ENCODE measurements at regions not wholly inside any gene's neighbourhood (a gene's known extent, or its start where the extent isn't known, plus 50 kb on each side); places are given as distances from the start of the nearest gene placed in this dataset.
"Not testable (repeated sequence)": the region's sequence is repeated elsewhere in the genome, so short reads cannot be mapped to it uniquely, and the experiment has no call there.

- no peak overlapping the region for H3K27ac Mint-ChIP-seq
- H3K4me1 Mint-ChIP-seq, result no peaks in the 10 kb centered on the region
- ChIA-PET CTCF (ENCODE audit: partially characterized antibody) (interaction anchor here (1.1 kb wide), 1 partner anchor 9 kb away, joined by 4 read pairs; no protein-coding TSS in a partner anchor), POLR2A (ENCODE audit: partially characterized antibody) (no interaction called here)
- Histone ChIP-seq H3K36me3 (ENCODE audit: insufficient read depth, low read length) (no peaks in the 10 kb centered on the region), H3K4me3 (ENCODE audit: low read length in 2 of 2) (no peak overlapping the region), H3K9me3 (ENCODE audit: control insufficient read depth in 1 of 2, low read length in 2 of 2) (no peaks in the 10 kb centered on the region), H3K4me1 (ENCODE audit: insufficient read depth, low read length) (no peaks in the 10 kb centered on the region), H3K27me3 (ENCODE audit: insufficient read depth, low read length) (no peaks in the 10 kb centered on the region), H3K27ac (ENCODE audit: low read depth, low read length) (no peak overlapping the region)
- H3K9me3 Mint-ChIP-seq, result no peaks in the 10 kb centered on the region
- peaks cover 3 to 5% of the 10 kb centered on the region in 2 donors for H3K27me3 Mint-ChIP-seq
- intact Hi-C loops (cut with micrococcal nuclease), result no loop called here
- H3K4me3 Mint-ChIP-seq, result no peak overlapping the region
- DNase-seq, result no peak
- H3K36me3 Mint-ChIP-seq, result no peaks in the 10 kb centered on the region
Measured at GRCh38 chr6:96716221-96716620, 121.1 kb downstream of the GPR63 start.

GRCh38 chr6:96715608-96716007, 121.7 kb downstream of the GPR63 start:
- ChIA-PET POLR2A (ENCODE audit: partially characterized antibody) (no interaction called here), CTCF (ENCODE audit: partially characterized antibody) (no interaction called here)
- no peaks in the 10 kb centered on the region for H3K9me3 Mint-ChIP-seq
- Histone ChIP-seq H3K36me3 (ENCODE audit: insufficient read depth, low read length) (no peaks in the 10 kb centered on the region), H3K4me3 (ENCODE audit: low read length in 2 of 2) (no peak overlapping the region), H3K27ac (ENCODE audit: low read depth, low read length) (no peak overlapping the region), H3K27me3 (ENCODE audit: insufficient read depth, low read length) (no peaks in the 10 kb centered on the region), H3K9me3 (ENCODE audit: control insufficient read depth in 1 of 2, low read length in 2 of 2) (no peaks in the 10 kb centered on the region), H3K4me1 (ENCODE audit: insufficient read depth, low read length) (no peaks in the 10 kb centered on the region)
- intact Hi-C loops (cut with micrococcal nuclease), result no loop called here
- DNase-seq, result no peak
- H3K27me3 Mint-ChIP-seq, result peaks cover 0 to 3% of the 10 kb centered on the region in 2 donors
- H3K4me1 Mint-ChIP-seq, result no peaks in the 10 kb centered on the region
- H3K4me3 Mint-ChIP-seq, result no peak overlapping the region
- H3K27ac Mint-ChIP-seq, result no peak overlapping the region
- no peaks in the 10 kb centered on the region for H3K36me3 Mint-ChIP-seq

GRCh38 chr6:96704713-96705112, 132.6 kb downstream of the GPR63 start:
- peaks cover 1% of the 10 kb centered on the region in 2 donors for H3K27me3 Mint-ChIP-seq
- no peak overlapping the region for H3K27ac Mint-ChIP-seq
- peaks cover 0 to 3% (median 0%) of the 10 kb centered on the region in 4 donors for H3K4me1 Mint-ChIP-seq
- intact Hi-C loops (cut with micrococcal nuclease), result no loop called here
- no peaks in the 10 kb centered on the region for H3K36me3 ChIP-seq (ENCODE audit: insufficient read depth, low read length)
- H3K9me3 Mint-ChIP-seq, result no peaks in the 10 kb centered on the region
- POLR2A ChIA-PET (ENCODE audit: partially characterized antibody), result interaction anchor here (0.6 kb wide), 1 partner anchor 38 kb away, joined by 3 read pairs; no protein-coding TSS in a partner anchor
- CTCF ChIA-PET (ENCODE audit: partially characterized antibody), result no interaction called here
- no peak overlapping the region for H3K4me3 Mint-ChIP-seq
- no peaks in the 10 kb centered on the region for H3K4me1 ChIP-seq (ENCODE audit: insufficient read depth, low read length)
- no peak overlapping the region for H3K4me3 ChIP-seq (ENCODE audit: low read length in 2 of 2)
- no peak overlapping the region for H3K27ac ChIP-seq (ENCODE audit: low read depth, low read length)
- no peak for DNase-seq
- no peaks in the 10 kb centered on the region for H3K36me3 Mint-ChIP-seq
- H3K9me3 ChIP-seq (ENCODE audit: control insufficient read depth in 1 of 2, low read length in 2 of 2), result no peaks in the 10 kb centered on the region
- H3K27me3 ChIP-seq (ENCODE audit: insufficient read depth, low read length), result no peaks in the 10 kb centered on the region

- H3K4me3 Mint-ChIP-seq, result no peak overlapping the region
Measured at GRCh38 chr6:96702626-96703025, 134.7 kb downstream of the GPR63 start.

GRCh38 chr6:96700915-96701314, 136.4 kb downstream of the GPR63 start:
- intact Hi-C loops (cut with micrococcal nuclease), result no loop called here
- H3K27ac Mint-ChIP-seq, result no peak overlapping the region
- no peaks in the 10 kb centered on the region for H3K36me3 Mint-ChIP-seq
- H3K9me3 Mint-ChIP-seq, result no peaks in the 10 kb centered on the region
- POLR2A ChIA-PET (ENCODE audit: partially characterized antibody), result no interaction called here
- Histone ChIP-seq H3K36me3 (ENCODE audit: insufficient read depth, low read length) (no peaks in the 10 kb centered on the region), H3K27me3 (ENCODE audit: insufficient read depth, low read length) (no peaks in the 10 kb centered on the region), H3K27ac (ENCODE audit: low read depth, low read length) (no peak overlapping the region), H3K9me3 (ENCODE audit: control insufficient read depth in 1 of 2, low read length in 2 of 2) (no peaks in the 10 kb centered on the region), H3K4me3 (ENCODE audit: low read length in 2 of 2) (no peak overlapping the region), H3K4me1 (ENCODE audit: insufficient read depth, low read length) (no peaks in the 10 kb centered on the region)
- H3K27me3 Mint-ChIP-seq, result peaks cover under 1 to 1% of the 10 kb centered on the region in 2 donors
- peaks cover 0 to 3% (median 0%) of the 10 kb centered on the region in 4 donors for H3K4me1 Mint-ChIP-seq
- CTCF ChIA-PET (ENCODE audit: partially characterized antibody), result no interaction called here
- DNase-seq, result no peak
- no peak overlapping the region for H3K4me3 Mint-ChIP-seq

More at GRCh38 chr6:96702626-96703025, 134.7 kb downstream of the GPR63 start:
- no peak overlapping the region for H3K4me3 ChIP-seq (ENCODE audit: low read length in 2 of 2)
- intact Hi-C loops (cut with micrococcal nuclease), result no loop called here
- no peak overlapping the region for H3K27ac ChIP-seq (ENCODE audit: low read depth, low read length)
- Mint-ChIP-seq H3K27me3 (peaks cover under 1 to 1% of the 10 kb centered on the region in 2 donors), H3K36me3 (no peaks in the 10 kb centered on the region), H3K27ac (no peak overlapping the region), H3K9me3 (no peaks in the 10 kb centered on the region), H3K4me1 (peaks cover 0 to 3% (median 0%) of the 10 kb centered on the region in 4 donors)
- ChIA-PET POLR2A (ENCODE audit: partially characterized antibody) (no interaction called here), CTCF (ENCODE audit: partially characterized antibody) (no interaction called here)
- H3K4me1 ChIP-seq (ENCODE audit: insufficient read depth, low read length), result no peaks in the 10 kb centered on the region
- no peaks in the 10 kb centered on the region for H3K27me3 ChIP-seq (ENCODE audit: insufficient read depth, low read length)
- H3K9me3 ChIP-seq (ENCODE audit: control insufficient read depth in 1 of 2, low read length in 2 of 2), result no peaks in the 10 kb centered on the region
- DNase-seq, result no peak
- H3K36me3 ChIP-seq (ENCODE audit: insufficient read depth, low read length), result no peaks in the 10 kb centered on the region

GRCh38 chr6:96694429-96694828, 131.5 kb downstream of the FHL5 start:
- H3K9me3 Mint-ChIP-seq; DNase-seq; POLR2A ChIA-PET (ENCODE audit: partially characterized antibody); H3K4me3 Mint-ChIP-seq; H3K27me3 ChIP-seq (ENCODE audit: insufficient read depth, low read length); H3K36me3 ChIP-seq (ENCODE audit: insufficient read depth, low read length); H3K27ac Mint-ChIP-seq; CTCF ChIA-PET (ENCODE audit: partially characterized antibody); H3K9me3 ChIP-seq (ENCODE audit: control insufficient read depth in 1 of 2, low read length in 2 of 2); H3K4me1 ChIP-seq (ENCODE audit: insufficient read depth, low read length); H3K27ac ChIP-seq (ENCODE audit: low read depth, low read length); intact Hi-C loops (cut with micrococcal nuclease); H3K4me1 Mint-ChIP-seq; H3K4me3 ChIP-seq (ENCODE audit: low read length in 2 of 2); H3K36me3 Mint-ChIP-seq: not testable (repeated sequence)
- peaks cover 1 to 11% of the 10 kb centered on the region in 2 donors for H3K27me3 Mint-ChIP-seq

GRCh38 chr6:96687121-96687520, 124.2 kb downstream of the FHL5 start:
- Histone ChIP-seq H3K4me1 (ENCODE audit: insufficient read depth, low read length) (no peaks in the 10 kb centered on the region), H3K36me3 (ENCODE audit: insufficient read depth, low read length) (no peaks in the 10 kb centered on the region), H3K27me3 (ENCODE audit: insufficient read depth, low read length) (no peaks in the 10 kb centered on the region), H3K27ac (ENCODE audit: low read depth, low read length) (no peak overlapping the region), H3K9me3 (ENCODE audit: control insufficient read depth in 1 of 2, low read length in 2 of 2) (no peaks in the 10 kb centered on the region), H3K4me3 (ENCODE audit: low read length in 2 of 2) (no peak overlapping the region)
- H3K4me1 Mint-ChIP-seq, result no peaks in the 10 kb centered on the region
- peaks cover 0 to 6% (median 0%) of the 10 kb centered on the region in 8 donors for H3K9me3 Mint-ChIP-seq
- ChIA-PET CTCF (ENCODE audit: partially characterized antibody) (no interaction called here), POLR2A (ENCODE audit: partially characterized antibody) (no interaction called here)
- peaks cover 0 to 11% of the 10 kb centered on the region in 2 donors for H3K27me3 Mint-ChIP-seq
- intact Hi-C loops (cut with micrococcal nuclease), result no loop called here
- no peak overlapping the region for H3K27ac Mint-ChIP-seq
- H3K36me3 Mint-ChIP-seq, result no peaks in the 10 kb centered on the region
- H3K4me3 Mint-ChIP-seq, result no peak overlapping the region
- DNase-seq, result no peak

GRCh38 chr6:96685702-96686101, 122.8 kb downstream of the FHL5 start:
- intact Hi-C loops (cut with micrococcal nuclease), result no loop called here
- Mint-ChIP-seq H3K4me1 (no peaks in the 10 kb centered on the region), H3K4me3 (no peak overlapping the region), H3K27ac (no peak overlapping the region), H3K36me3 (no peaks in the 10 kb centered on the region), H3K27me3 (peaks cover 0 to 11% of the 10 kb centered on the region in 2 donors), H3K9me3 (peaks cover 0 to 6% (median 0%) of the 10 kb centered on the region in 8 donors)
- no peaks in the 10 kb centered on the region for H3K9me3 ChIP-seq (ENCODE audit: control insufficient read depth in 1 of 2, low read length in 2 of 2)
- no peaks in the 10 kb centered on the region for H3K4me1 ChIP-seq (ENCODE audit: insufficient read depth, low read length)
- no peaks in the 10 kb centered on the region for H3K36me3 ChIP-seq (ENCODE audit: insufficient read depth, low read length)
- H3K27ac ChIP-seq (ENCODE audit: low read depth, low read length), result no peak overlapping the region
- ChIA-PET CTCF (ENCODE audit: partially characterized antibody) (no interaction called here), POLR2A (ENCODE audit: partially characterized antibody) (no interaction called here)
- H3K4me3 ChIP-seq (ENCODE audit: low read length in 2 of 2), result no peak overlapping the region
- no peak for DNase-seq
- no peaks in the 10 kb centered on the region for H3K27me3 ChIP-seq (ENCODE audit: insufficient read depth, low read length)
